Common myeloid progenitor, CD34-positive (primary cell): ENCODE measurements at regions not wholly inside any gene's neighbourhood (a gene's known extent, or its start where the extent isn't known, plus 50 kb on each side); places are given as distances from the start of the nearest gene placed in this dataset.

Experiments
- CTCF ChIA-PET: fragments of 350-600 bp; sonication (Branson Sonifier 250); formaldehyde crosslinking; loops from one replicate; lab custom pipeline; 2021; ENCODE audit warnings: antibody characterized with exemption; lab: Charles Lee
- POLR2A ChIA-PET: fragments of 350-600 bp; sonication (Branson Sonifier 250); formaldehyde crosslinking; loops from one replicate; lab custom pipeline; 2021; ENCODE audit warnings: antibody characterized with exemption; lab: Charles Lee
- DNase-seq, 3 donors: peaks; one replicate each; pipeline versions ENCODE4 v3.0.0 to v3.0.0-alpha.2; 2013
- H3K27ac ChIP-seq, 2 experiments: 1 replicate in 1 of 2; 2 replicates in 1 of 2; pipeline ENCODE4 v1.7.0; 2013; ENCODE audit warnings: inconsistent platforms in 2 of 2, low read length in 2 of 2, mild to moderate bottlenecking in 2 of 2, low read depth in 1 of 2, moderate library complexity in 1 of 2; ENCODE audit not compliant: severe bottlenecking in 2 of 2, insufficient read depth in 1 of 2, poor library complexity in 1 of 2
- H3K27me3 ChIP-seq, 5 experiments: replicated peaks in 2 of 5; 1 replicate in 3 of 5; 2 replicates in 2 of 5; pipeline versions ENCODE4 v1.6.1 to v1.7.0; 2013; ENCODE audit warnings: low read length in 4 of 5, mild to moderate bottlenecking in 2 of 5, moderate library complexity in 2 of 5, inconsistent platforms in 1 of 5; ENCODE audit not compliant: insufficient read depth in 5 of 5, control insufficient read depth in 4 of 5
- H3K36me3 ChIP-seq, 4 experiments: 1 replicate in 2 of 4; 2 replicates in 2 of 4; pipeline versions ENCODE4 v1.6.1 to v1.7.0; 2013; ENCODE audit warnings: low read length in 3 of 4, control low read depth in 1 of 4, mild to moderate bottlenecking in 1 of 4; ENCODE audit not compliant: control insufficient read depth in 4 of 4, insufficient read depth in 4 of 4
- H3K4me1 ChIP-seq, 4 experiments: 1 replicate in 3 of 4; 2 replicates in 1 of 4; pipeline versions ENCODE4 v1.6.1 to v1.7.1; 2013; ENCODE audit warnings: low read length in 3 of 4, mild to moderate bottlenecking in 3 of 4, control low read depth in 1 of 4, inconsistent platforms in 1 of 4, moderate library complexity in 1 of 4; ENCODE audit not compliant: control insufficient read depth in 4 of 4, insufficient read depth in 4 of 4; ENCODE audit errors: control extremely low read depth in 1 of 4
- H3K4me3 ChIP-seq, 7 experiments: 1 replicate in 4 of 7; 2 replicates in 3 of 7; pipeline versions ENCODE4 v1.5.1 to v1.7.0; 2013; ENCODE audit warnings: mild to moderate bottlenecking in 7 of 7, low read length in 6 of 7, moderate library complexity in 6 of 7, inconsistent platforms in 2 of 7, low read depth in 2 of 7, control low read depth in 1 of 7; ENCODE audit not compliant: insufficient read depth in 4 of 7, control insufficient read depth in 1 of 7; ENCODE audit errors: extremely low read depth in 1 of 7
- H3K9me3 ChIP-seq, 5 experiments: 1 replicate in 4 of 5; 2 replicates in 1 of 5; pipeline versions ENCODE4 v1.6.1 to v1.7.1; 2013; ENCODE audit warnings: low read length in 4 of 5, mild to moderate bottlenecking in 2 of 5, inconsistent platforms in 1 of 5, low read depth in 1 of 5, moderate library complexity in 1 of 5; ENCODE audit not compliant: control insufficient read depth in 4 of 5, insufficient read depth in 2 of 5; ENCODE audit errors: control extremely low read depth in 1 of 5
- WGBS: methylation state at CpG from one replicate; pipeline ENCODE4 v1.1.5; 2013; ENCODE audit not compliant: insufficient coverage; 5-methylcytosine and 5-hydroxymethylcytosine counted together

GRCh38 chr3:10599017-10599416 lies 93.6 kb upstream of the ATP2B2 start:
- no peaks in the 10 kb centered on the region for H3K36me3 ChIP-seq
- H3K27ac ChIP-seq, result no peak overlapping the region
- peaks cover 0 to 7% (median 2%) of the 10 kb centered on the region in 5 experiments for H3K27me3 ChIP-seq
- no peaks in the 10 kb centered on the region for H3K9me3 ChIP-seq
- no peak overlapping the region for H3K4me3 ChIP-seq
- DNase-seq, result no peak
- H3K4me1 ChIP-seq, result peaks cover 0 to 11% (median 5%) of the 10 kb centered on the region in 4 experiments
- ChIA-PET POLR2A (no interaction called here), CTCF (interaction anchor here (1.4 kb wide), 1 partner anchor 22 kb away, joined by 5 read pairs; no protein-coding TSS in a partner anchor)
- WGBS, result 94% methylated on average over 6 of the region's 6 CpGs

DNA sequence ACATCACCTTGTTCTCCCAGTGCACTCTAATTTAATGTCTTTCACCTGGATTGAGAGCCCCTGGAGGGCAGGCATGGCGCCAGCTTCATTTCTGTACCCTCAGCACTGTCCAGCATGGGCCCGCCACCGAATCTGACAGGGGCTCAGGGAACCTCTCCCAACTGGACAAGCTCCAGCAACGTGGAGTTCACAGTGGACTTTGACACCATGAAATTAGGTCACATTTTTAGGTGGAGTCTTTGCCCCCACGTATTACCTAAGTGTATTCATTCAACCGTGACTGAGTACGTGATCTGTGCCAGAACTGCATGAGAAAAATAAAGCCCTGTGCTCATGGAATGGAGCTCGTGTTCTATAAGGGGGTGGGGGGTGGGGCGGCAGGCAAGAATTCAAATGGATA lies 94.1 kb upstream of the ATP2B2 start:
- no peak for DNase-seq
- H3K27ac ChIP-seq, result no peak overlapping the region
- H3K4me1 ChIP-seq, result peaks cover 0 to 11% (median 5%) of the 10 kb centered on the region in 4 experiments
- CTCF ChIA-PET, result interaction anchor here (1.4 kb wide), 1 partner anchor 22 kb away, joined by 5 read pairs; no protein-coding TSS in a partner anchor
- H3K9me3 ChIP-seq, result no peaks in the 10 kb centered on the region
- no peak overlapping the region for H3K4me3 ChIP-seq
- 97% methylated on average over 6 of the region's 9 CpGs for WGBS
- H3K27me3 ChIP-seq, result peaks cover 0 to 8% (median 6%) of the 10 kb centered on the region in 5 experiments
- no peaks in the 10 kb centered on the region for H3K36me3 ChIP-seq
- POLR2A ChIA-PET, result no interaction called here

GRCh38 chr3:10600296-10600714 lies 94.9 kb upstream of the ATP2B2 start:
- DNase-seq, result no peak
- no peak overlapping the region for H3K4me3 ChIP-seq
- CTCF ChIA-PET, result no interaction called here
- no peaks in the 10 kb centered on the region for H3K36me3 ChIP-seq
- POLR2A ChIA-PET, result no interaction called here
- H3K4me1 ChIP-seq, result peaks cover 0 to 11% (median 5%) of the 10 kb centered on the region in 4 experiments
- 88% methylated on average over 7 of the region's 8 CpGs for WGBS
- no peaks in the 10 kb centered on the region for H3K9me3 ChIP-seq
- H3K27me3 ChIP-seq, result peaks cover 0 to 11% (median 7%) of the 10 kb centered on the region in 5 experiments
- no peak overlapping the region for H3K27ac ChIP-seq

GRCh38 chr3:10600726-10601125 lies 95.3 kb upstream of the ATP2B2 start:
- H3K4me3 ChIP-seq, result no peak overlapping the region
- ChIA-PET CTCF (no interaction called here), POLR2A (no interaction called here)
- no peak for DNase-seq
- H3K36me3 ChIP-seq, result no peaks in the 10 kb centered on the region
- WGBS, result 94% methylated on average over 3 of the region's 5 CpGs
- H3K4me1 ChIP-seq, result peaks cover 0 to 11% (median 5%) of the 10 kb centered on the region in 4 experiments
- H3K27ac ChIP-seq, result no peak overlapping the region
- H3K27me3 ChIP-seq, result peaks cover 0 to 11% (median 7%) of the 10 kb centered on the region in 5 experiments
- no peaks in the 10 kb centered on the region for H3K9me3 ChIP-seq

- no peak overlapping the region for H3K27ac ChIP-seq
- WGBS, result 100% methylated on average over 6 of the region's 6 CpGs
- H3K4me1 ChIP-seq, result peaks cover 0 to 11% (median 5%) of the 10 kb centered on the region in 4 experiments
- CTCF ChIA-PET, result no interaction called here
- POLR2A ChIA-PET, result no interaction called here
- H3K4me3 ChIP-seq, result no peak overlapping the region
- peaks cover 0 to 13% (median 9%) of the 10 kb centered on the region in 5 experiments for H3K27me3 ChIP-seq
- H3K36me3 ChIP-seq, result no peaks in the 10 kb centered on the region
- DNase-seq, result no peak
- H3K9me3 ChIP-seq, result no peaks in the 10 kb centered on the region
These were observed 95.9 kb upstream of the ATP2B2 start for GRCh38 chr3:10601151-10601856.

- WGBS, result 74% methylated on average over 5 of the region's 5 CpGs
- Histone ChIP-seq H3K4me3 (no peak overlapping the region), H3K4me1 (peaks cover 0 to 11% (median 5%) of the 10 kb centered on the region in 4 experiments), H3K36me3 (no peaks in the 10 kb centered on the region), H3K9me3 (no peaks in the 10 kb centered on the region), H3K27me3 (peaks cover 0 to 13% (median 6%) of the 10 kb centered on the region in 5 experiments), H3K27ac (no peak overlapping the region)
- ChIA-PET CTCF (no interaction called here), POLR2A (no interaction called here)
- no peak for DNase-seq
These were observed 96.5 kb upstream of the ATP2B2 start for GRCh38 chr3:10601857-10602230.

DNA sequence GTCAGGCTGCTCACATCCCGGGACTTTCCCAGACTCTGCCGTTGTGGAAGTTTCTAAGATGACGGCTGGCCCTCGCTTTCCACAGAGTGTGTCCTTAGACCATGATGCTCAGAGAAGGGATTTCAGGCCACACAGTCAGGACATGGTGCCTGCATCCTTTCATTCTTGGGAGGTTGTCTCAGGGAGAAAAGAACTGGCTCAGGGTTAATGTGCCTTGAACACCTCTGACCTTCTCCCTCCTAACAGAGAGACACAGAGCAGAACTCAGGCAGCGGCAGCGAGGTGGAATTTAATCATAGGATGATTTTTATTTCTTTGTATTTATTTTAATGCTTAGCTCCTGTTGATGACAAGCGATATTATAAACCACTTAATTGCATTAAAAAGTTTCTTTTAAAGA lies 96.9 kb upstream of the ATP2B2 start:
- 95% methylated on average over 4 of the region's 7 CpGs for WGBS
- peaks cover 0 to 13% (median 2%) of the 10 kb centered on the region in 5 experiments for H3K27me3 ChIP-seq
- DNase-seq, result no peak
- H3K4me3 ChIP-seq, result no peak overlapping the region
- H3K27ac ChIP-seq, result no peak overlapping the region
- CTCF ChIA-PET, result interaction anchor here (2.9 kb wide), 1 partner anchor 11 kb away, joined by 10 read pairs; no protein-coding TSS in a partner anchor
- peaks cover 0 to 11% (median 5%) of the 10 kb centered on the region in 4 experiments for H3K4me1 ChIP-seq
- POLR2A ChIA-PET, result no interaction called here
- no peaks in the 10 kb centered on the region for H3K36me3 ChIP-seq
- H3K9me3 ChIP-seq, result no peaks in the 10 kb centered on the region
